ENCODE measurements at regions not wholly inside any gene's neighbourhood (a gene's known extent, or its start where the extent isn't known, plus 50 kb on each side); places are given as distances from the start of the nearest gene placed in this dataset.
"Not testable (repeated sequence)": the region's sequence is repeated elsewhere in the genome, so short reads cannot be mapped to it uniquely, and the experiment has no call there.

DNA sequence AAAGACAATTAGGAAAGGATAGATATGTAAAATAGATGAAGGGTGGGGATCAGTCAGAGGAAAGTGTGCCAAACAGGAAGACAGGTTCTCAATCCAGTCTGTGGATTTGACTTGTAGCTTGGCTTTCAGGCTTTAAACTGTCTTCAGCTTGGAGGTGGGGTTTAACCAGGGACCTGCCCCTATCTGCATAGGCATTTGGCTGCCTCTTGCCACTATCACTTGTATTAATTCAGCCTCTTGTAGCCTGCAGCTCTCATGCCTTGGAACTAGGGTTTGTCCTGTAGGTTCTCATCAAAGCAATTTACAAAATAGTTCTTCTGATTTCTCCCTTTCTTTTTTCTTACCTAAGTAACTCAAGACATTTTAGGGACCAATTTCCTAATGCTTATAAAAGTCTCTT lies 88.8 kb upstream of the PAXBP1 start:
- CTCF ChIA-PET, result no interaction called here
- no peaks in the 10 kb centered on the region for H3K36me3 Mint-ChIP-seq (ENCODE audit: low read depth)
- H3K9me3 Mint-ChIP-seq, result peaks cover 12% of the 10 kb centered on the region

DNA sequence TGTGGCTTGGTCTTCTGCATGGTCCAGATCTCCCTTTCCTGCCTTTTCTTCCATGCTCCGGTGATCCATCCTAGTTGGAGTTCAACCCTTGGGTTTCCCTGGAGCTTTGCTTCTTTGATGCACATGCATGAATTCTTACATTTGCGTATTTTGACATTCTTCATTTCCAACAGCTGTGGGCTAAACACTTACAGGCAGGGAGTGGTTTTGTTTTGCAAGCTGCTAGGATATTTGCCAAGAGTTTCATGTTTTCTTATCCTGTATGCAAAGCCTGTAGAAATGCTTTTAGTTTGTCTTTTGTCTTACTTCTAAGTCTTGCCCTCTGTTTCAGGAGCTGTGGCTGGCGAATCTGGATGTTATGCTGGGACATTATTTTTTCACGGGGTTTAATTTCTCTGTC lies 90.3 kb upstream of the PAXBP1 start:
- Mint-ChIP-seq H3K27ac (no peak overlapping the region), H3K27me3 (peaks cover 11% of the 10 kb centered on the region), H3K9me3 (peaks cover 11% of the 10 kb centered on the region), H3K36me3 (ENCODE audit: low read depth) (no peaks in the 10 kb centered on the region), H3K4me1 (no peaks in the 10 kb centered on the region), H3K4me3 (no peak overlapping the region)
- CTCF ChIA-PET, result no interaction called here
- POLR2A ChIA-PET, result interaction anchor here (0.6 to 1.1 kb wide), 2 partner anchors 9 to 485 kb away, joined by 3 read pairs; no protein-coding TSS in a partner anchor
- DNase-seq, result no peak

More for the DNA sequence above, 88.8 kb upstream of the PAXBP1 start:
- peaks cover 12% of the 10 kb centered on the region for H3K27me3 Mint-ChIP-seq
- DNase-seq, result no peak
- no peak overlapping the region for H3K4me3 Mint-ChIP-seq
- H3K27ac Mint-ChIP-seq, result no peak overlapping the region
- POLR2A ChIA-PET, result no interaction called here
- H3K4me1 Mint-ChIP-seq, result no peaks in the 10 kb centered on the region

DNA sequence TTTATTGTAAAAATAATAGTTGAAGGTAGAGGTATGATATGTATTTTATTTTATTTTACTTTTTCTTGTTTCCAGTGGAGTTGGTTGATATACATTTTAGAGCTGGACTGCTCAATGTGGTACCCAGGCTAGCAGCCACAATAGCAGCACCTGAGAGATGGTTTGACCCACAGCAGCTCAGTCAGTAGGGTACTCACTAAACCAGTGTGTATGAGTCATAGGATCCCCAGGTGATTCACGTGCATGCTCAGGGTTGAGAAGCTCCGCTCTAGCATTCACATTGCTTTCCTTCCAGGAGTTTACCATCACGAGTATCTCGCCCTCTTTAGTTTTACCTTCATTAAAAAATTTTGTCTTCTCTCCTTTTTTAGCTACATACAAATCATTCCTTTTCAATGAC lies 96.0 kb upstream of the PAXBP1 start:
- Mint-ChIP-seq H3K36me3 (ENCODE audit: low read depth) (no peaks in the 10 kb centered on the region), H3K4me3 (no peak overlapping the region), H3K9me3 (no peaks in the 10 kb centered on the region), H3K27ac (no peak overlapping the region), H3K4me1 (no peaks in the 10 kb centered on the region), H3K27me3 (peaks cover 9% of the 10 kb centered on the region)
- POLR2A ChIA-PET, result no interaction called here
- CTCF ChIA-PET, result no interaction called here
- no peak for DNase-seq

DNA sequence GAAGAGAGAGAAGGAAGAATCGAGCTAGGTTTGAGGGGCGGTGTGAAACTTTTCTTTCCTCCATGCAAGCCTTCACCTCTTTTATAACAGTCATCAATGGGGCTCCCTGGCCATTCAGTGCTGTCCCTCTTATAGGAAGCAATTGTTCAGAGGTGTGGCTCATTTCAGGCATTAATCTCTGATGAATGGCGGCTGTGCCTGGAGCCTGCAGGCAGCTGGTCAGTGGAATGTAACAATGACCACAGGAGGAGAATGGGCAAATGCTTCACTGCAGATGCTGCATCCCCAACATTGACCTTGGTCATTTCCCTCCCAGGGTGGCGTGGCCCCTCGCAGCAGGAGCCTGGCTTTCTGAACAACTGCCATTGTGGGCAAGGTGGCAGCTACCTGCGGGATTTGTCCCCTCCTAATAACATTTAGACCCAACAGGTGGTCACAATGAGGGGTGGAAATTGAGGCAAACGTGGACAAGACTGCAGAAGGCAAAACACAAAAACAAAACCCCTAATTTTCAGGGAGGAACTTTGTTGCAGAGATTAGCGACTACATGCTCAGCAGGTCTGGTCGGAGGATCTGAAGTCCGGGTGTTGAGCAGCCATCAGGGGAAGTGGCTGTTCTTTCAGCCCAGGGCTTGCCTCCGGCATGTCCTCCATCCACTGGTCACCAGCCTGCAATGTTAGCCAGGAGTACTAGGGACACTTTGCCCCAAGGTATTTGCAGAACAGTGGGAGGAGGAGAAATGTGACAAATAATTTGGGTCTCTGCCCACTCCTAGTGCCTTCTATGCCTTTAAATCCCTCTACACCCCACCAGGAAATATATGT lies 97.3 kb upstream of the PAXBP1 start:
- Mint-ChIP-seq H3K9me3 (no peaks in the 10 kb centered on the region), H3K27ac (no peak overlapping the region), H3K36me3 (ENCODE audit: low read depth) (no peaks in the 10 kb centered on the region), H3K4me3 (no peak overlapping the region), H3K4me1 (no peaks in the 10 kb centered on the region), H3K27me3 (peaks cover 9% of the 10 kb centered on the region)
- ChIA-PET CTCF (interaction anchor here (0.6 kb wide), 1 partner anchor 18 kb away, joined by 4 read pairs; no protein-coding TSS in a partner anchor), POLR2A (no interaction called here)
- DNase-seq, result no peak

DNA sequence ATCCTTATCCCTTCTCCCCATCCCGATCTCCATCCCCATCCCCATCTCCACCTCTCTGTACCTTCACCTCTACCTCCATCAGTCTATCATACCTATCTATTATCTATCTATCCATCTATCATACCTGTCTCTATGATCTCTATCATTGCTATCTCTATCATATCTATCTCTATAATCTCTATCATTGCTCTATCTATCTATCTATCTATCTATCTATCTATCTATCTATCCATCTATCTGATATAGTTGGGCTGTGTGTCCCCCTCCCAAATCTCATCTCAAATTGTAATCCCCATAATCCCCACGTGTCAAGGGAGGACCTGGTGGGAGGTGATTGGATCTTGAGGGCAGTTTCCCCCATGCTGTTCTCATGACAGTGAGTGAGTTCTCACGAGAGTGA lies 97.9 kb upstream of the PAXBP1 start:
- Mint-ChIP-seq H3K27ac (no peak overlapping the region), H3K36me3 (ENCODE audit: low read depth) (no peaks in the 10 kb centered on the region), H3K9me3 (no peaks in the 10 kb centered on the region), H3K4me1 (no peaks in the 10 kb centered on the region), H3K4me3 (no peak overlapping the region), H3K27me3 (peaks cover 11% of the 10 kb centered on the region)
- ChIA-PET POLR2A (no interaction called here), CTCF (no interaction called here)
- DNase-seq, result no peak

DNA sequence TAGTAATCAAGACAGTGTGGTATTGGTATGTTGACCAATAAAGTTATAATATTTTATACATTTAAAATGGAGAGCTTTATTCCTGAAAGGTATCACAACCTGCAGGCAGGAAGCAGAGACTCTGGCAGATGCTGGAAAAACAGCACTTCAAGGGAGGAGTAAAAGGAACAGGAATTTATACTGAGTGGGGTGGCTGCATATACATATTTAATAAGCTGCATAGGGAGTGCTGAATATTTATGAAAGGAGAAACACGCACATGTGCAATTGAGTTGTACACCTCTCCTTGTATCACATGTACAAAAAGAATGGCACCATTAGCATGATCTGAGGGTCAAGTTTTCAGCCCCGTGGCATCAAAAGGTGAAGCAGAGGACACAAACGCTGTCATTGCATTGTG lies 104.9 kb upstream of the PAXBP1 start:
- CTCF ChIA-PET, result no interaction called here
- Mint-ChIP-seq H3K27ac (no peak overlapping the region), H3K36me3 (ENCODE audit: low read depth) (no peaks in the 10 kb centered on the region), H3K9me3 (no peaks in the 10 kb centered on the region), H3K27me3 (peaks cover 11% of the 10 kb centered on the region), H3K4me3 (no peak overlapping the region), H3K4me1 (no peaks in the 10 kb centered on the region)
- DNase-seq, result no peak
- POLR2A ChIA-PET, result no interaction called here

DNA sequence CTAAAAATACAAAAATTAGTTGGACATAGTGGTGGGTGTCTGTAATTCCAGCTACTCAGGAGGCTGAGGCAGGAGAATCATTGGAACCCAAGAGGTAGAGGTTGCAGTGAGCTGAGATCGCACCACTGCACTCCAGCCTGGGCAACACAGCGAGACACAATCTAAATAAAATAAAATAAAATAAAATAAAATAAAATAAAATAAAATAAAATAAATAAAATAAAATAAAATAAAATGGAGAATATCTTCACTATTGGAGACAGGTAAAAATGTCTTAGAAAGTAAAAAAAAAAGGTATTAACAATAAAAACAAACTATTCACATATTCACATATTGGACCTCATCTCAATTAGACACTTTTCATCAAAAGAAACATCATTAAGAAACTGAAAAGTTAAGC lies 106.3 kb upstream of the PAXBP1 start:
- POLR2A ChIA-PET; H3K9me3 Mint-ChIP-seq; H3K4me1 Mint-ChIP-seq; DNase-seq; H3K36me3 Mint-ChIP-seq (ENCODE audit: low read depth); CTCF ChIA-PET; H3K27ac Mint-ChIP-seq; H3K4me3 Mint-ChIP-seq: not testable (repeated sequence)
- peaks cover 11% of the 10 kb centered on the region for H3K27me3 Mint-ChIP-seq

DNA sequence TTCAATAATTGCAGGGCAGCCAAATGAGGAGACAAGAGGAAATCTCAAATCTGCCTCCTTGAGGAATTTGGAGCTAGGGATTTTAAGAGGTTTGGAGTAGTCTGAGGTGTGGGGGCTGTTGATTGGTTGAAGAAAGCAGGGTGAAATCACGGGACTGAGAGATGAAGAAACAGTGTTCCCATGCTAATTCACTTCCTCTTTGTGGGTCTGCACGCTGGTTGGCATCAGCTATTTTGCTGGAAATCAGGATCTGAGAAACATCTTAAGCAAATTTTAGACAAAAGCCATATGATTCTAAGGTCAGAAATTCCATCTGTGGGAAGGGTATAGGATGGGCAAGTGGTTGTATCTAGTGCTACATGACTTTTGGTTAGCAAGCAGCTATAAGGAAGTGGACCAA lies 107.1 kb upstream of the PAXBP1 start:
- Mint-ChIP-seq H3K36me3 (ENCODE audit: low read depth) (no peaks in the 10 kb centered on the region), H3K9me3 (no peaks in the 10 kb centered on the region), H3K4me3 (no peak overlapping the region), H3K4me1 (no peaks in the 10 kb centered on the region), H3K27ac (no peak overlapping the region), H3K27me3 (peaks cover 11% of the 10 kb centered on the region)
- CTCF ChIA-PET, result no interaction called here
- POLR2A ChIA-PET, result no interaction called here
- no peak for DNase-seq

DNA sequence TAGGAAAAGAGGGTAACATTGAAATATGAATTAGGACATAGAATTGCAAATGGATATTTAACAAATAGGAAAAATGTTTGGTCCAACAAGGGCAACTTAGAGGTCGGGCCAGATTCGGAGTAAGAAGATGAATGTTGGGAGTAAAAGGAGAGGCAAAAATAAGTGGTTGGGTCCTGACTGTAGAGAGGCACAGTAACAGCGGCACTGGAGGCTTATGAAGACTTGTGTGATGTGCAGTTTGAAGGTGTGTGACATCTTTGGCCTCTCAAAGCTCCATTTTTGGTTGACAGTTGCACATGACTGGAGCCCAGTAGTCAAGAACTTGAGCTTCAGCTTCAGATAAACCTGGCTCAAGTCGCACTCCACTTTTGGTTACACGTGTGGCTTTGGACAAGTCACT lies 109.9 kb upstream of the PAXBP1 start:
- POLR2A ChIA-PET, result no interaction called here
- Mint-ChIP-seq H3K4me3 (no peak overlapping the region), H3K9me3 (no peaks in the 10 kb centered on the region), H3K27ac (no peak overlapping the region), H3K27me3 (peaks cover 8% of the 10 kb centered on the region), H3K4me1 (peaks cover 8% of the 10 kb centered on the region), H3K36me3 (ENCODE audit: low read depth) (no peaks in the 10 kb centered on the region)
- CTCF ChIA-PET, result no interaction called here
- DNase-seq, result no peak

DNA sequence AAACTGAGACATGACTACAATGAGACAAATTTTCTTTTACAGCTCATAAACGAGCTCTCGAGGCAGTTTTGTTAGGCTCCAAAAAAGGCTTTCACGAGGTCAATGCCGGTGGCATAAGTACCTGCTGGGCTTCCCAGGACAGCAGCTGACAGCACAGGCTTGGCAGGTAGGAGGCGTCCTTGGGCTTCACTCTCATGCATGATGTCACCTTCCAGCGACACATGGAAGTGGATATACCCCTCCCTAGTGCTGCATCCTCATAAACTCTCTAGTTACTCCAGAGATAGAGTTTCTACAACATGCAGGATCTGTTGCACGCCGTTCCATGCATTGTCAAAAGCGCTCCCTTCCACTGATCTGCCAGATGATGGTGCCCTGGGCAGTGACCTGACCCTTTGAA lies 112.5 kb upstream of the PAXBP1 start:
- ChIA-PET POLR2A (no interaction called here), CTCF (interaction anchor here (0.9 kb wide), 1 partner anchor 56 kb away, joined by 3 read pairs; no protein-coding TSS in a partner anchor)
- Mint-ChIP-seq H3K27ac (no peak overlapping the region), H3K27me3 (peaks cover 14% of the 10 kb centered on the region), H3K4me3 (no peak overlapping the region), H3K36me3 (ENCODE audit: low read depth) (no peaks in the 10 kb centered on the region), H3K9me3 (no peaks in the 10 kb centered on the region), H3K4me1 (peaks cover 15% of the 10 kb centered on the region)
- DNase-seq, result no peak

DNA sequence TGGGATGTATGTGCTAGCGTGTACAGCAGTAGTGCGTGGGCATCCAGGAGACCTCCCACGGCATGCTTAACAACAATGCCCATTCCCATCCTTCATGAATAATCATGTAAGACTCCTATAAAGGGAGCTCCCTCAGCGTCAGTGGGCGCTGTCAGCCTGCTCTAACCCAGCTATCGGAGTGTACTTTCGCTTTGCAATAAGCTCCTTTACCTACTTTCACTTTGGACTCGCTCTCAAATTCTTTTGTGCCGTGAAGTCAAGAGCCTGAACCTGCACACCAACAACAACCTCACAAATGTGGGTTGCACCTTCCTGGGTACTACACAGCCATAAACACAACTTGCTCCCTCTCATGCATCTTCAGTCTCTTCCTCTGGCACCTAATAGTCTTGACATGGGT lies 114.8 kb upstream of the PAXBP1 start:
- H3K27ac Mint-ChIP-seq, result peak overlapping the region; percentile 60
- ChIA-PET POLR2A (interaction anchor here (0.8 to 1.4 kb wide), 3 partner anchors 79 to 137 kb away, joined by 3 read pairs; partner anchors contain the start of gene PAXBP1), CTCF (interaction anchor here (1.0 to 1.2 kb wide), 2 partner anchors 29 to 54 kb away, joined by 3 to 4 read pairs; no protein-coding TSS in a partner anchor)
- H3K4me1 Mint-ChIP-seq, result peaks cover 15% of the 10 kb centered on the region
- peaks cover 16% of the 10 kb centered on the region for H3K27me3 Mint-ChIP-seq
- H3K9me3 Mint-ChIP-seq, result no peaks in the 10 kb centered on the region
- DNase-seq, result peak; percentile 42
- peak overlapping the region; percentile 84 for H3K4me3 Mint-ChIP-seq
- no peaks in the 10 kb centered on the region for H3K36me3 Mint-ChIP-seq (ENCODE audit: low read depth)

DNA sequence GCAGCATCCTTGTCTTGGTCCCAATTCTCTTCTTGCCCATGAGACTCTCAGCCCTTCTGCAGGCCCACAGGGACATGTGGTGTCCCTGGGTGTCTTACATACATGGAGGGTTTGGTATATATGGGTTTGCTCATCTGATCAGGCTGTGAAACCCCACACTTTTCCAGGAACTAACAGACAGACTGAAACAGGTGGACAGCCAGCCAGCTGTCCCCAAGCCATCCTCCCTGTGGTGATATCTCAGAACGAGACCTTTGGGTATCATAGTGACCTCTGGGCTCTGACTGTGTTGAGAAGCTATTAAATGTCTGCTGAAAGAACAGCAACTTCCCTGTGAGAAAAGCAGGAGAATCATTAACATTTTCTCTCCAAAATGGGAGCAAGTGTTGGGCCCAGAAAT lies 115.5 kb upstream of the PAXBP1 start:
- DNase-seq, result no peak
- Mint-ChIP-seq H3K9me3 (no peaks in the 10 kb centered on the region), H3K27me3 (peaks cover 16% of the 10 kb centered on the region), H3K4me1 (peaks cover 15% of the 10 kb centered on the region), H3K36me3 (ENCODE audit: low read depth) (no peaks in the 10 kb centered on the region), H3K27ac (no peak overlapping the region), H3K4me3 (peak overlapping the region; percentile 84)
- ChIA-PET CTCF (interaction anchor here (0.6 to 1.2 kb wide), 2 partner anchors 19 to 28 kb away, joined by 3 to 4 read pairs; no protein-coding TSS in a partner anchor), POLR2A (interaction anchor here (1.4 kb wide), 1 partner anchor 78 kb away, joined by 3 read pairs; no protein-coding TSS in a partner anchor)

DNA sequence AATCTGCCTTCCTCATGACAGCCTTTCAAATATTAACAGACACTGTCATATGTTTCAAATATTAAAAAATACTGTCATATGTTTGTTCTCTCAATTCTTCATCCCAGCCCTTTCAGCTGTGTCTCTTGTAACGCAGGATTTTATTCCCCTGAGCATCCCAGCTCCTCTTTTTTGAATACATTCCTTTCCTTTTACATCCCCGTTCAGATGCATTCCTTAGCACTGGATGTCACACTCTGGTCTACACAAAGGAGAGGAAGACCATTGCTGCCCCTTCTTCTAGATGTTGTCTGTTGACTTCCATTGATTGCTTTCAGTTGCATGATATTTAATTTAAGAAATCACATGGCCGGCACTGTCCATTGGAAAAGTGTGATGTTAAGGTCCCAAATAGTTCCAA lies 117.4 kb upstream of the PAXBP1 start:
- H3K4me1 Mint-ChIP-seq, result peaks cover 15% of the 10 kb centered on the region
- no peak for DNase-seq
- no peaks in the 10 kb centered on the region for H3K36me3 Mint-ChIP-seq (ENCODE audit: low read depth)
- peaks cover 19% of the 10 kb centered on the region for H3K27me3 Mint-ChIP-seq
- ChIA-PET POLR2A (no interaction called here), CTCF (no interaction called here)
- no peaks in the 10 kb centered on the region for H3K9me3 Mint-ChIP-seq
- no peak overlapping the region for H3K27ac Mint-ChIP-seq
- no peak overlapping the region for H3K4me3 Mint-ChIP-seq

DNA sequence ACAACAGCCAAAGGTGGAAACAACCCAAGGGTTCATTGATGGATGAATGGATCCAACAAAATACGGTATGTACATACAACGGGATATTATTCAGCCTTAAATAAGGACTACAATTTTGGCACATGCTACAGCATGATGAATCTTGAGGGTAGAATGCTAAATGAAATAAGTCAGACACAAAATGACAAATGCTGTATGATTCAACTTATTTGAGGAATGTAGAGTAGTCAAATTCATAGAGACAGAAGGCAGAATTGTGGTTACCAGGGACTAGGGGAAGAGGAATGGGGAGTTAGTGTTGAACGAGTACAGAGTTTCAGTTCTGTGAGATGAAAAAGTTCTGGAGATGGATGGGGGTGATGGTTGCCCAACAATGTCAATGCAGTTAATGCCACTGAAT lies 118.0 kb upstream of the PAXBP1 start:
- ChIA-PET CTCF (no interaction called here), POLR2A (no interaction called here)
- Mint-ChIP-seq H3K4me3 (no peak overlapping the region), H3K4me1 (peaks cover 15% of the 10 kb centered on the region), H3K9me3 (peaks cover under 1% of the 10 kb centered on the region), H3K27me3 (peaks cover 19% of the 10 kb centered on the region), H3K36me3 (ENCODE audit: low read depth) (no peaks in the 10 kb centered on the region), H3K27ac (no peak overlapping the region)
- DNase-seq, result no peak

Data from activated CD4-positive, alpha-beta memory T cell treated with anti-CD3 and anti-CD28 coated beads, Interleukin-2, amount 10 ng/mL, durations not matched to agents 7 days and 5 days (primary cell).